Gastroesophageal sphincter (tissue), 3 donors: ENCODE measurements at regions not wholly inside any gene's neighbourhood (a gene's known extent, or its start where the extent isn't known, plus 50 kb on each side); places are given as distances from the start of the nearest gene placed in this dataset.

Experiments
- CTCF ChIP-seq, 4 experiments: fragments of 200-600 bp in 2 of 4; fragments of 450-650 bp in 2 of 4; sonication (generic) in 1 of 4; IDR thresholded peaks; one replicate each; pipeline ENCODE4 v1.5.1; 2017 to 2019; ENCODE audit warnings: antibody characterized with exemption in 4 of 4, mild to moderate bottlenecking in 2 of 4, moderate library complexity in 2 of 4
- EP300 ChIP-seq: sonication (generic); formaldehyde crosslinking; IDR thresholded peaks from one replicate; pipeline ENCODE4 v1.6.1; 2017; ENCODE audit warnings: antibody characterized with exemption, mild to moderate bottlenecking
- POLR2A ChIP-seq, 2 donors: fragments of 450-650 bp; IDR thresholded peaks; one replicate each; pipeline ENCODE4 v1.6.1; 2017; ENCODE audit warnings: antibody characterized with exemption in 2 of 2, mild to moderate bottlenecking in 2 of 2, moderate library complexity in 1 of 2
- POLR2AphosphoS5 ChIP-seq: sonication (generic); formaldehyde crosslinking; IDR thresholded peaks from one replicate; pipeline ENCODE4 v1.6.1; 2017; ENCODE audit warnings: antibody characterized with exemption

- TF ChIP-seq CTCF (IDR thresholded peaks at IDR 0.05), result no peak
- TF ChIP-seq POLR2A (IDR thresholded peaks at IDR 0.05), result no peak
- no peak for TF ChIP-seq POLR2AphosphoS5
- no peak for TF ChIP-seq EP300
Measured at GRCh38 chr10:9845075-9845474, 1172.6 kb upstream of the CELF2 start.
